Effector memory CD4-positive, alpha-beta T cell (primary cell): ENCODE measurements at regions not wholly inside any gene's neighbourhood (a gene's known extent, or its start where the extent isn't known, plus 50 kb on each side); places are given as distances from the start of the nearest gene placed in this dataset.

Experiments used
- DNase-seq, 3 donors: peaks; one replicate each; pipeline ENCODE4 v3.0.0-alpha.2; 2020
- H3K27ac ChIP-seq: 2 replicates; pipeline ENCODE4 v1.7.0; 2013; ENCODE audit warnings: mild to moderate bottlenecking, low read length, moderate library complexity; ENCODE audit not compliant: insufficient read depth, poor library complexity, severe bottlenecking
- H3K27me3 ChIP-seq: replicated peaks from 2 replicates; pipeline ENCODE4 v1.7.0; 2013; ENCODE audit warnings: mild to moderate bottlenecking, low read length; ENCODE audit not compliant: insufficient read depth, control insufficient read depth, poor library complexity, severe bottlenecking
- H3K36me3 ChIP-seq: 2 replicates; pipeline ENCODE4 v1.7.0; 2013; ENCODE audit warnings: mild to moderate bottlenecking, low read length, moderate library complexity; ENCODE audit not compliant: control insufficient read depth, insufficient read depth
- H3K4me1 ChIP-seq: 2 replicates; pipeline ENCODE4 v1.7.0; 2013; ENCODE audit warnings: low read length, mild to moderate bottlenecking; ENCODE audit not compliant: control insufficient read depth, insufficient read depth, poor library complexity, severe bottlenecking
- H3K4me3 ChIP-seq: 2 replicates; pipeline ENCODE4 v1.7.0; 2013; ENCODE audit warnings: low read length, low read depth, mild to moderate bottlenecking; ENCODE audit not compliant: insufficient read depth, poor library complexity, severe bottlenecking
- H3K9me3 ChIP-seq: 2 replicates; pipeline ENCODE4 v1.7.0; 2013; ENCODE audit warnings: mild to moderate bottlenecking, low read length, moderate library complexity; ENCODE audit not compliant: control insufficient read depth

DNA sequence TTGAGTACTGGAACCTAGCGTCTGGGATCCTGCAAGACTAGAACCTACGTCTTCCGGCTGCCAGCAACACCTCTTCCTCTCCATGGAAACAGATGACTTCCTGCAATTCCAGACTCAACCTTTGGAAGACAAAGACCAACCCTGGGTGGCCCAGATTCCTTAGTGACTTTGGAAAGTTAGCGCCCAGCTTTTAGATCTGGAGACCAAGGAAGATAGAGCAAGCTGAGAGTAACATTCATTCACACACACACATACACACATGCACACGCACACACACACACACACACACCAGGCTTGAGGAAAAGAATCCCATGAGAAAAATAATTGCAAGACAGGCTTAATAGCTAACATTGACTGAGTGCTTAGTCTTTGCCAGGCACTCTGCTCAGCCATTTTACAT is 788.9 kb downstream of the UQCRFS1 start:
- no peaks in the 10 kb centered on the region for H3K27me3 ChIP-seq
- H3K9me3 ChIP-seq: no peaks in the 10 kb centered on the region
- H3K4me1 ChIP-seq: no peaks in the 10 kb centered on the region
- H3K36me3 ChIP-seq: no peaks in the 10 kb centered on the region
- no peak overlapping the region for H3K27ac ChIP-seq
- no peak for DNase-seq
- H3K4me3 ChIP-seq: no peak overlapping the region

DNA sequence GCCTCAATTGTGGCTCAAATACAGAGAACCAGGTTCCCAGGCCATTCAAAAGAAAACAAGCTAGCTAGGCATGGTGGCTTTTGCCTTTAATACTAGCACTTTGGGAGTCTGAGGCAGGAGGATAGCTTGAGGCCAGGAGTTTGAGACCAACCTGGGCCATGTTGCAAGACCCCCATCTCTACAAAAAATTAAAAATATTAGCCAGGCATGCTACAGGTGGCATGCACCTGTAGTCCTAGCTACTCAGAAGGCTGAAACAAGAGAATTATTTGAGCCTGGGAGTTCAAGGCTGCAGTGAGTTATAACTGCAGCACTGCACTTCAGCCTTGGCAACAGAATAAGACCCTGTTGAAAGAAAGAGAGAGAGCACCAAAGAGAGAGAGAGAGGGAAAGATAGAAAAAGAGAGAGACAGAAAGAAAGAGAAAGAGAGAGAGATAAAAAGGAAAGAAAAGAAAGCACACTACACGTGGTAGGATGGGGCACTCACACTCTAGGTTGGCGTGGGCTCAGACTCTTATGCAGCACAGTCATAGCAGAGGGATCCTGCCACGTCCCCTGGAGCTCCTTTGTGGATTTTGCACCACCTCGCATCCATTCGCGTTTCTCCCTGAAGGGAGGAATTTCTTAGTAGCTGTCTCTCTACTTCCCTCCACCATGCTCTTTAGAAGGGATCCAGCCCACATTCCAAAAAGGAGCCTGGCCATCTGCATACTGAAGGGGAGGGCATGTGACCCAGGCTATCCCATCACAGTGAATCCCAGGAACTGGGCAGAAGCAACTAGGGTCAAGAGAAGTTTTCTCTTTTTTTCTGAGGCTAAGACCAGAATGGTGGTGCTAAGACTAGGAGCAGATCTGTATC is 789.9 kb downstream of the UQCRFS1 start:
- Histone ChIP-seq H3K27ac (no peak overlapping the region), H3K27me3 (no peaks in the 10 kb centered on the region), H3K36me3 (no peaks in the 10 kb centered on the region), H3K4me1 (no peaks in the 10 kb centered on the region), H3K9me3 (no peaks in the 10 kb centered on the region), H3K4me3 (no peak overlapping the region)
- DNase-seq: no peak

DNA sequence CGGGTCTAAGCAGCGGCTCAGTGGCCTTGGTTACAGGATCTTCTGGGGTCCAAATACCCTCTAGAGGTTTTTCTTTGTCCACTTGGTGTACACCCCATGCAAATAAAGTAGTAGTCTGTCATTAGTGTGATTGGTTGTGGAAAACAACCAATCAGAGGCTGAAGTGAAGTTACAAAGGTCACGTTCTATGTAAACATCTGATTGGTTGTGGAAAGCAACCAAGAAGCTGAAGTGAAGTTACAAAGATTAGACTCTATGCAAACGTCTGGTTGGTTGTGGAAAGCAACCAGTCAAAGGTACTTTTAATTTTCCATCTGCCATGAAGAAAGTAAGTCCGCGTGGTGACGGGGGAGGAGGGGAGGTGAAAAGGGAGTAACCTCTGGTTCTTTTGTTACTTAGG is 790.9 kb downstream of the UQCRFS1 start:
- Histone ChIP-seq H3K27ac (no peak overlapping the region), H3K4me1 (no peaks in the 10 kb centered on the region), H3K27me3 (no peaks in the 10 kb centered on the region), H3K9me3 (no peaks in the 10 kb centered on the region), H3K4me3 (no peak overlapping the region), H3K36me3 (no peaks in the 10 kb centered on the region)
- DNase-seq: no peak

DNA sequence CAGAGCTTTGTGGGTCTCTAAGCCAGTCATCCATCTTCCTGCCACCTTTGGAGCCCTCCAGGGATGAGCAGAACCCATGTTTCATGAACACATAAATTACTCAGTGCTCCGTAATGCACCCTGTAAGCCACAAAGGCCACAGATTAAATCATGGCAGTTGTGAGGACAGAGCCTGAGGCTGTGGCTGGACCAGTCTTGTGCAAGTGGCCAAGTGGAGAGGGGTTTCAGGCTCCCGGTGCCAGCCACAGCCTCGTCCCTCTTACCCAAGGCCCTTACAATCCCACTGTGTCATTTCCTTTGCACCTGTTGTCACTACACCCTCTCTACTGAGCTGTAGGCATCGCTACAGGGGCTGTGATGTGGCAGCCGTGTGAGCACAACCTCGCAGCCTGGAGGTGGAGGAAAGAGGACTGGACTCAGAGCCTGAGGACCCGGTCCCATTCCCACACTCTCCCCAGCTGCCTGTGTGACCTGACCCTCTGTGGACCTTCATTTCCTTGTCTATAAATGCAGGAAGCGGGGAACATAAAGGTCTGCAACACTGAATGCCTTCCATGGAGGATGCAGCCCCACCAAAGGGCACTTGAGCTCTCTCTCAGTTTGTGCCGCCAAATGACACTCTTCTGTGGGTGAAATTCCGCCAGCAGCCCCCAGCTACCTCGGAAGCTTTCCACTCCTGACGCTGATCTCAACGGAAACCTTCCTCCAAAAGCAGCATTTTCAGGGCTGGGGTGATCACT is 792.0 kb downstream of the UQCRFS1 start:
- no peak overlapping the region for H3K27ac ChIP-seq
- no peaks in the 10 kb centered on the region for H3K36me3 ChIP-seq
- H3K4me3 ChIP-seq: no peak overlapping the region
- no peaks in the 10 kb centered on the region for H3K9me3 ChIP-seq
- no peaks in the 10 kb centered on the region for H3K4me1 ChIP-seq
- H3K27me3 ChIP-seq: no peaks in the 10 kb centered on the region
- no peak for DNase-seq

DNA sequence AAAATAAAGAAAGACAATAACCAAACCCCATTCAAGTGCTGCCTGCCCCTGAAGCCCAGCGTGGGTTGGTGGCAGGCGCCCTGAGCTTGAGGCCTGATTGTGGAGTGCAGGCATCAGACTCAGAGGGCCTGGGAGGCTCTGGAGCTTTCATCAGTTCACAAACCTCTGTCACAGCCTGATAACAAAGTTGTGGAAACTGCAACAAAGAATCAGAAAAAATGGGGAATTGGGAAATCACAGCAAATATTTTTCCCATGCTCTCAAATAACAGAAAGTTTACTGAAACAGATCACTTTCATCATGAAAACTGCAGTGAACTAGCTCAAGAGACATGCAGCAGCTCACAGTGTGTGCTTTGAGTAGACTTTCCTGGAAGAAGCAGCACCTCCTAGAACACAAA is 793.6 kb downstream of the UQCRFS1 start:
- Histone ChIP-seq H3K27me3 (no peaks in the 10 kb centered on the region), H3K4me3 (no peak overlapping the region), H3K4me1 (no peaks in the 10 kb centered on the region), H3K27ac (no peak overlapping the region), H3K36me3 (no peaks in the 10 kb centered on the region), H3K9me3 (no peaks in the 10 kb centered on the region)
- no peak for DNase-seq

DNA sequence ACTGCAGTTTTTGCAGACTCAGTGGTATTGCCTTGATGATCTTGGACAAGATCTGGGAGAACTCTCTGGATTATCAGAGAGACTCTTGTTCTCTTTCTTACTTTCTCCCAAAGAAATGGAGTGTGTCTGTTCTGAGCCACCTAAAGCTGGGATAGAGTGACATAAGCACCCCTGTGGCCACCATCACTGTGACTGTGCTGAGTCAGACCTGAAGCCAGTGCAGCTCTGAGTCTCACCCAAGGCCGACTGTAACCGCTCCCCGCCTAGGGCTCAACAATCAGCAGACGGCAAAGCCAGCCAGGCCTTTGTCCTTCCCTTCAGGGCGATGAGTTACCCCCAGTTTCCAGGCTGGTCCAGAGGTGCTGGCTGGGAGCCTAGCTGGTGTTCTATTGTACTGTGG is 795.6 kb downstream of the UQCRFS1 start:
- H3K4me1 ChIP-seq: no peaks in the 10 kb centered on the region
- no peak overlapping the region for H3K4me3 ChIP-seq
- no peaks in the 10 kb centered on the region for H3K27me3 ChIP-seq
- H3K36me3 ChIP-seq: no peaks in the 10 kb centered on the region
- no peak for DNase-seq
- no peak overlapping the region for H3K27ac ChIP-seq
- no peaks in the 10 kb centered on the region for H3K9me3 ChIP-seq

DNA sequence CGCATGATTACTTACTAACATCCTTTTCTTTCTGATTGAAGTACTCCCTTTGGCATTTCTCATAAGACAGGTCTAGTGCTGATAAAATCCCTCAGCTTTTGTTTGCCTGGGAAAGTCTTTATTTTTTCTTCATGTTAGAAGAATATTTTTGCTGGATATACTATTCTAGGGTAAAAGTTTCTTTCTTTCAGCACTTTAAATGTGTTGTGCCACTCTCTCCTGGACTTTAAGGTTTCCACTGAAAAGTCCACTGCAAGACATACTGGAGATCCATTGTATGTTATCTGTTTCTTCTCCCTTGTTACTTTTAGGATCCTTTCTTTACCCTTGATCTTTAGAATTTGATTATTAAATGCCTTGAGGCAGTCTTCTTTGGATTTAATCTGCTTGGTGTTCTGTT is 796.7 kb downstream of the UQCRFS1 start:
- Histone ChIP-seq H3K27me3 (no peaks in the 10 kb centered on the region), H3K36me3 (no peaks in the 10 kb centered on the region), H3K9me3 (no peaks in the 10 kb centered on the region), H3K4me3 (no peak overlapping the region), H3K27ac (no peak overlapping the region), H3K4me1 (no peaks in the 10 kb centered on the region)
- DNase-seq: no peak

DNA sequence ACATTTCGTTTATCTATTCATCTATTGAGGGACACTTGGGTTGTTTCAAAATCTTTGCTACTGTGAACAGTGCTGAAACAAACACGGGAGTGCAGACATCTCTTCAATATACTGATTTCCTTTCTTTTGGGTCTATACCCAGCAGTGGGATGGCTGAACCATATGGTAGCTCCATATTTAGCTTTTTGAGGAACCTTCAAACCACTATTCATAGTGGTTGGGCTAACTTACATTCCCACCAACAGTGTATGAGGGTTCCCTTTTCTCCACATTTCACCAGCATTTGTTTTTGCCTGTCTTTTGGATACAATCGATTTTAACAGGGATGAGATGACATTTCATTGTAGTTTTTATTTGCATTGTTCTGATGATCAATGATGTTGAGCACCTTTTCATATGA is 798.2 kb downstream of the UQCRFS1 start:
- Histone ChIP-seq H3K27ac (no peak overlapping the region), H3K27me3 (no peaks in the 10 kb centered on the region), H3K9me3 (no peaks in the 10 kb centered on the region), H3K4me1 (no peaks in the 10 kb centered on the region), H3K36me3 (no peaks in the 10 kb centered on the region), H3K4me3 (no peak overlapping the region)
- DNase-seq: no peak

DNA sequence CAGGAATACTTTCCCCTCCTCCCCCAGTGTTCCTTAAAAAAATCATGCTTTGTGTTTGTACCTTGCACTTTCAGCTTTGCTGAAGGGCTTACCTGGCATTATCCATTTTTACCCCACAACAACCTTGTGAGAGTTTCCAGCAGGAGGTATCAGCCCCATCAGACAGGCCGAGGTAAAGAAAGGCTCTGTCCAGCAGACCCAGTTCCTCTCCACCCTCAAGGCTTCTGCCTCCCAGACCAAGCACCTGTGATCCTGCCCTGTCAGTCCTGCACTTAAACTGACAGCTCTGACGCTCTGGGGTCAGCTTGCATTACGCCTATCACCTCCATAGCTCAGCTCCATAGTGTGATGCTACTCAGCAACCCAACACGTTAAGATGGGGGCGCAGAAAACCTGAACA is 803.1 kb downstream of the UQCRFS1 start:
- H3K4me1 ChIP-seq: no peaks in the 10 kb centered on the region
- no peak overlapping the region for H3K4me3 ChIP-seq
- H3K27ac ChIP-seq: no peak overlapping the region
- no peaks in the 10 kb centered on the region for H3K9me3 ChIP-seq
- DNase-seq: no peak
- no peaks in the 10 kb centered on the region for H3K36me3 ChIP-seq
- no peaks in the 10 kb centered on the region for H3K27me3 ChIP-seq

DNA sequence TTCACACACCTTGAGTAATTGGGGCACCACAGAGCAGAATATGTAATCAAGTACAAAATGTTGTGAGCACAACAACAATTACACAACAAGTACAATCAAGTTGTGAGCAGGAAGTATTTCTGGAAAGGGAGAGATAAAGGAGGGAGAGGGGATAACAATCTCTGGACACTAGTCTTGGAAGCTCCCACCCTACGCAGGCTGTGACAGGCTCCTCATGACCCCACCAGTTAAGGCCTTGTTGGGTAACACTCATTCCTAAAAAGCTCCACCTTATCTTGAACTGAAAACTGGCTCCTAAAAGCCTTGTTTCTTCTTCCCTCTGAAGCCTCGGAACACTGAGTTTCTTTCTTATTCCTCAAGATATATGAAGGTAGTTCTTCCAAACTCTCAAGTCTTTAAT is 806.0 kb downstream of the UQCRFS1 start:
- no peaks in the 10 kb centered on the region for H3K36me3 ChIP-seq
- no peaks in the 10 kb centered on the region for H3K4me1 ChIP-seq
- H3K4me3 ChIP-seq: no peak overlapping the region
- no peak overlapping the region for H3K27ac ChIP-seq
- no peaks in the 10 kb centered on the region for H3K9me3 ChIP-seq
- DNase-seq: no peak
- no peaks in the 10 kb centered on the region for H3K27me3 ChIP-seq
